ENCODE measurements at regions not wholly inside any gene's neighbourhood (a gene's known extent, or its start where the extent isn't known, plus 50 kb on each side); places are given as distances from the start of the nearest gene placed in this dataset.

GRCh38 chr3:177547711-177548350, 350.5 kb upstream of the TBL1XR1 start:
- DNase-seq, result no peak

GRCh38 chr3:177550667-177551066, 353.4 kb upstream of the TBL1XR1 start:
- DNase-seq, result no peak

- DNase-seq, result no peak
Observed at GRCh38 chr3:177551431-177551836, 354.2 kb upstream of the TBL1XR1 start.

- no peak for DNase-seq
Observed at GRCh38 chr3:177552051-177552450, 354.8 kb upstream of the TBL1XR1 start.

GRCh38 chr3:177553012-177553411, 355.7 kb upstream of the TBL1XR1 start:
- no peak for DNase-seq

GRCh38 chr3:177553579-177553978, 356.3 kb upstream of the TBL1XR1 start:
- no peak for DNase-seq

- no peak for DNase-seq
Observed at GRCh38 chr3:177554895-177555759, 357.8 kb upstream of the TBL1XR1 start.

- no peak for DNase-seq
Observed at GRCh38 chr3:177557548-177557947, 360.3 kb upstream of the TBL1XR1 start.

GRCh38 chr3:177561365-177561764, 364.1 kb upstream of the TBL1XR1 start:
- no peak for DNase-seq

- no peak for DNase-seq
Observed at GRCh38 chr3:177561769-177562392, 364.6 kb upstream of the TBL1XR1 start.

GRCh38 chr3:177563243-177563780, 366.0 kb upstream of the TBL1XR1 start:
- DNase-seq, result no peak

GRCh38 chr3:177563792-177564191, 366.5 kb upstream of the TBL1XR1 start:
- DNase-seq, result no peak

- DNase-seq, result no peak
Observed at GRCh38 chr3:177565981-177566380, 368.7 kb upstream of the TBL1XR1 start.

GRCh38 chr3:177567833-177568232, 370.6 kb upstream of the TBL1XR1 start:
- DNase-seq, result no peak

- DNase-seq, result no peak
Observed at GRCh38 chr3:177569193-177569592, 371.9 kb upstream of the TBL1XR1 start.

GRCh38 chr3:177569875-177570657, 372.8 kb upstream of the TBL1XR1 start:
- no peak for DNase-seq

GRCh38 chr3:177571271-177571943, 374.1 kb upstream of the TBL1XR1 start:
- no peak for DNase-seq

- no peak for DNase-seq
Observed at GRCh38 chr3:177571944-177572315, 374.6 kb upstream of the TBL1XR1 start.

- no peak for DNase-seq
Observed at GRCh38 chr3:177574222-177574856, 377.1 kb upstream of the TBL1XR1 start.

GRCh38 chr3:177576746-177577145, 379.5 kb upstream of the TBL1XR1 start:
- no peak for DNase-seq

- no peak for DNase-seq
Observed at GRCh38 chr3:177578488-177578887, 381.2 kb upstream of the TBL1XR1 start.

GRCh38 chr3:177579419-177579818, 382.1 kb upstream of the TBL1XR1 start:
- no peak for DNase-seq
